Thymus (tissue), 11 donors: ENCODE measurements at regions not wholly inside any gene's neighbourhood (a gene's known extent, or its start where the extent isn't known, plus 50 kb on each side); places are given as distances from the start of the nearest gene placed in this dataset.

Source experiments
- DNase-seq, 9 donors: peaks; one replicate each; pipeline ENCODE4 v3.0.0-alpha.2; 2013; ENCODE audit warnings: low spot score in 9 of 9, low read depth in 6 of 9, missing footprints in 1 of 9
- H3K27ac ChIP-seq, 2 donors: one replicate each; pipeline ENCODE4 v1.5.1; 2013; ENCODE audit warnings: control low read depth in 1 of 2, low read depth in 1 of 2, low read length in 1 of 2, mild to moderate bottlenecking in 1 of 2, moderate library complexity in 1 of 2
- H3K27me3 ChIP-seq, 2 donors: one replicate each; pipeline ENCODE4 v1.5.1; 2013; ENCODE audit warnings: low read length in 1 of 2; ENCODE audit not compliant: control insufficient read depth in 2 of 2, insufficient read depth in 1 of 2
- H3K36me3 ChIP-seq, 2 donors: one replicate each; pipeline ENCODE4 v1.5.1; 2013; ENCODE audit warnings: low read length in 1 of 2, mild to moderate bottlenecking in 1 of 2, moderate library complexity in 1 of 2; ENCODE audit not compliant: control insufficient read depth in 2 of 2, insufficient read depth in 2 of 2
- H3K4me1 ChIP-seq, 2 donors: one replicate each; pipeline ENCODE4 v1.5.1; 2013; ENCODE audit warnings: low read length in 2 of 2; ENCODE audit not compliant: control insufficient read depth in 2 of 2, insufficient read depth in 2 of 2
- H3K4me3 ChIP-seq, 2 donors: one replicate each; pipeline ENCODE4 v1.5.1; 2013; ENCODE audit warnings: low read length in 2 of 2, control low read depth in 1 of 2, mild to moderate bottlenecking in 1 of 2
- H3K9me3 ChIP-seq, 2 donors: one replicate each; pipeline ENCODE4 v1.5.1; 2013; ENCODE audit warnings: low read length in 1 of 2, mild to moderate bottlenecking in 1 of 2; ENCODE audit not compliant: control insufficient read depth in 2 of 2, insufficient read depth in 1 of 2
- WGBS: extraction: QIAGEN DNeasy Blood & Tissue Kit; methylation state at CpG from one replicate; pipeline ENCODE4 v1.1.7; 2013; 5-methylcytosine and 5-hydroxymethylcytosine counted together
- donor health status: healthy.

GRCh38 chr14:26992403-26993115 is 394.7 kb upstream of the NOVA1 start:
- Histone ChIP-seq H3K27me3 (no peaks in the 10 kb centered on the region), H3K36me3 (no peaks in the 10 kb centered on the region), H3K9me3 (no peaks in the 10 kb centered on the region), H3K4me1 (no peaks in the 10 kb centered on the region), H3K27ac (no peak overlapping the region), H3K4me3 (no peak overlapping the region)
- 83% methylated on average over 3 of the region's 3 CpGs for WGBS
- DNase-seq = no peak

- WGBS = 67% methylated on average over 2 of the region's 2 CpGs
Measured at GRCh38 chr14:26993556-26993955, 395.7 kb upstream of the NOVA1 start.

GRCh38 chr14:26995301-26995700 is 397.5 kb upstream of the NOVA1 start:
- Histone ChIP-seq H3K36me3 (no peaks in the 10 kb centered on the region), H3K27ac (no peak overlapping the region), H3K4me3 (no peak overlapping the region), H3K9me3 (no peaks in the 10 kb centered on the region), H3K27me3 (no peaks in the 10 kb centered on the region), H3K4me1 (no peaks in the 10 kb centered on the region)
- DNase-seq = no peak

More at GRCh38 chr14:26993556-26993955, 395.7 kb upstream of the NOVA1 start:
- no peaks in the 10 kb centered on the region for H3K36me3 ChIP-seq
- H3K27ac ChIP-seq = no peak overlapping the region
- H3K4me1 ChIP-seq = no peaks in the 10 kb centered on the region
- H3K27me3 ChIP-seq = no peaks in the 10 kb centered on the region
- no peak overlapping the region for H3K4me3 ChIP-seq
- DNase-seq = no peak
- no peaks in the 10 kb centered on the region for H3K9me3 ChIP-seq

GRCh38 chr14:26996246-26996645 is 398.4 kb upstream of the NOVA1 start:
- DNase-seq = no peak
- no peak overlapping the region for H3K4me3 ChIP-seq
- no peaks in the 10 kb centered on the region for H3K9me3 ChIP-seq
- 81% methylated on average over 2 of the region's 2 CpGs for WGBS
- H3K27me3 ChIP-seq = no peaks in the 10 kb centered on the region
- H3K4me1 ChIP-seq = no peaks in the 10 kb centered on the region
- no peaks in the 10 kb centered on the region for H3K36me3 ChIP-seq
- H3K27ac ChIP-seq = no peak overlapping the region

- H3K4me3 ChIP-seq = no peak overlapping the region
- no peak for DNase-seq
- no peak overlapping the region for H3K27ac ChIP-seq
- H3K36me3 ChIP-seq = no peaks in the 10 kb centered on the region
- WGBS = over 99% methylated on average over 2 of the region's 2 CpGs
- no peaks in the 10 kb centered on the region for H3K27me3 ChIP-seq
- no peaks in the 10 kb centered on the region for H3K4me1 ChIP-seq
- H3K9me3 ChIP-seq = no peaks in the 10 kb centered on the region
Measured at GRCh38 chr14:27002179-27002578, 404.3 kb upstream of the NOVA1 start.

- H3K4me3 ChIP-seq = no peak overlapping the region
- no peak for DNase-seq
- WGBS = 96% methylated on average over 1 of the region's 1 CpG
Measured at GRCh38 chr14:27006570-27006969, 408.7 kb upstream of the NOVA1 start.

GRCh38 chr14:27008187-27008586 is 410.4 kb upstream of the NOVA1 start:
- Histone ChIP-seq H3K4me1 (no peaks in the 10 kb centered on the region), H3K36me3 (no peaks in the 10 kb centered on the region), H3K27me3 (no peaks in the 10 kb centered on the region), H3K9me3 (no peaks in the 10 kb centered on the region), H3K4me3 (no peak overlapping the region), H3K27ac (no peak overlapping the region)
- DNase-seq = no peak

More at GRCh38 chr14:27006570-27006969, 408.7 kb upstream of the NOVA1 start:
- Histone ChIP-seq H3K27ac (no peak overlapping the region), H3K9me3 (no peaks in the 10 kb centered on the region), H3K4me1 (no peaks in the 10 kb centered on the region), H3K36me3 (no peaks in the 10 kb centered on the region), H3K27me3 (no peaks in the 10 kb centered on the region)

GRCh38 chr14:27012641-27013040 is 414.8 kb upstream of the NOVA1 start:
- no peaks in the 10 kb centered on the region for H3K27me3 ChIP-seq
- no peak for DNase-seq
- H3K27ac ChIP-seq = no peak overlapping the region
- H3K36me3 ChIP-seq = no peaks in the 10 kb centered on the region
- WGBS = 89% methylated on average over 3 of the region's 3 CpGs
- no peak overlapping the region for H3K4me3 ChIP-seq
- no peaks in the 10 kb centered on the region for H3K9me3 ChIP-seq
- no peaks in the 10 kb centered on the region for H3K4me1 ChIP-seq

GRCh38 chr14:27013678-27014077 is 415.8 kb upstream of the NOVA1 start:
- Histone ChIP-seq H3K27me3 (no peaks in the 10 kb centered on the region), H3K4me1 (no peaks in the 10 kb centered on the region), H3K9me3 (no peaks in the 10 kb centered on the region), H3K27ac (no peak overlapping the region), H3K36me3 (no peaks in the 10 kb centered on the region), H3K4me3 (no peak overlapping the region)
- DNase-seq = no peak
- WGBS = 86% methylated on average over 4 of the region's 4 CpGs
